ENCODE measurements at regions not wholly inside any gene's neighbourhood (a gene's known extent, or its start where the extent isn't known, plus 50 kb on each side); places are given as distances from the start of the nearest gene placed in this dataset.

GRCh38 chr10:75294518-75294865 lies 58.7 kb upstream of the COMTD1 start:
- no peak for TF ChIP-seq CTCF (IDR thresholded peaks at IDR 0.05)
- H3K27ac ChIP-seq: no peak overlapping the region
- H3K9me3 ChIP-seq: no peaks in the 10 kb centered on the region
- H3K4me3 ChIP-seq (ENCODE audit: low read depth in 1 of 2, low read length in 1 of 2): peak overlapping the region; percentile 46 to 54
- H3K27me3 ChIP-seq: peaks cover 77% of the 10 kb centered on the region
- peaks cover 14 to 16% of the 10 kb centered on the region in 2 experiments for H3K4me1 ChIP-seq (ENCODE audit: control insufficient read depth in 1 of 2, insufficient read depth in 1 of 2, low read depth in 1 of 2, low read length in 1 of 2)
- H3K36me3 ChIP-seq: no peaks in the 10 kb centered on the region

GRCh38 chr10:75294031-75294437 lies 58.3 kb upstream of the COMTD1 start:
- H3K36me3 ChIP-seq: no peaks in the 10 kb centered on the region
- no peak overlapping the region for H3K27ac ChIP-seq
- peaks cover 14 to 16% of the 10 kb centered on the region in 2 experiments for H3K4me1 ChIP-seq (ENCODE audit: control insufficient read depth in 1 of 2, insufficient read depth in 1 of 2, low read depth in 1 of 2, low read length in 1 of 2)
- no peak overlapping the region for H3K4me3 ChIP-seq (ENCODE audit: low read depth in 1 of 2, low read length in 1 of 2)
- no peaks in the 10 kb centered on the region for H3K9me3 ChIP-seq
- no peak for TF ChIP-seq CTCF (IDR thresholded peaks at IDR 0.05)
- H3K27me3 ChIP-seq: peaks cover 77% of the 10 kb centered on the region

GRCh38 chr10:75293446-75293820 lies 57.7 kb upstream of the COMTD1 start:
- Histone ChIP-seq H3K4me1 (ENCODE audit: control insufficient read depth in 1 of 2, insufficient read depth in 1 of 2, low read depth in 1 of 2, low read length in 1 of 2) (peaks cover 14 to 16% of the 10 kb centered on the region in 2 experiments), H3K9me3 (no peaks in the 10 kb centered on the region), H3K27me3 (peaks cover 77% of the 10 kb centered on the region), H3K36me3 (no peaks in the 10 kb centered on the region), H3K4me3 (ENCODE audit: low read depth in 1 of 2, low read length in 1 of 2) (no peak overlapping the region), H3K27ac (no peak overlapping the region)
- TF ChIP-seq CTCF (IDR thresholded peaks at IDR 0.05): no peak

GRCh38 chr10:75292794-75293445 lies 57.2 kb upstream of the COMTD1 start:
- Histone ChIP-seq H3K36me3 (no peaks in the 10 kb centered on the region), H3K27ac (no peak overlapping the region), H3K4me3 (ENCODE audit: low read depth in 1 of 2, low read length in 1 of 2) (no peak overlapping the region), H3K9me3 (no peaks in the 10 kb centered on the region), H3K4me1 (ENCODE audit: control insufficient read depth in 1 of 2, insufficient read depth in 1 of 2, low read depth in 1 of 2, low read length in 1 of 2) (peaks cover 14 to 16% of the 10 kb centered on the region in 2 experiments), H3K27me3 (peaks cover 72% of the 10 kb centered on the region)
- no peak for TF ChIP-seq CTCF (IDR thresholded peaks at IDR 0.05)

- no peak overlapping the region for H3K4me3 ChIP-seq (ENCODE audit: low read depth in 1 of 2, low read length in 1 of 2)
- peaks cover 14 to 16% of the 10 kb centered on the region in 2 experiments for H3K4me1 ChIP-seq (ENCODE audit: control insufficient read depth in 1 of 2, insufficient read depth in 1 of 2, low read depth in 1 of 2, low read length in 1 of 2)
- TF ChIP-seq CTCF (IDR thresholded peaks at IDR 0.05): no peak
- H3K27ac ChIP-seq: no peak overlapping the region
- H3K36me3 ChIP-seq: no peaks in the 10 kb centered on the region
- no peaks in the 10 kb centered on the region for H3K9me3 ChIP-seq
- H3K27me3 ChIP-seq: peaks cover 61% of the 10 kb centered on the region
Observed at GRCh38 chr10:75291805-75292204, 56.0 kb upstream of the COMTD1 start.
